SK-N-SH (cell line): ENCODE measurements at regions not wholly inside any gene's neighbourhood (a gene's known extent, or its start where the extent isn't known, plus 50 kb on each side); places are given as distances from the start of the nearest gene placed in this dataset.

ENCODE experiments used
- FOXJ3 ChIP-seq: sonication (generic); formaldehyde crosslinking; IDR thresholded peaks from 2 replicates; pipeline ENCODE4 v1.5.1; 2020; ENCODE audit warnings: mild to moderate bottlenecking, missing genetic modification reagents
- GABPA ChIP-seq: IDR thresholded peaks from 2 replicates; pipeline ENCODE4 v1.4.0; 2012; ENCODE audit warnings: low read depth, mild to moderate bottlenecking
- GATA2 ChIP-seq: sonication (generic); formaldehyde crosslinking; IDR thresholded peaks from 2 replicates; pipeline ENCODE4 v1.5.0; 2020; ENCODE audit warnings: mild to moderate bottlenecking, missing genetic modification reagents
- MAX ChIP-seq: IDR thresholded peaks from 2 replicates; pipeline ENCODE4 v1.4.0; 2012; ENCODE audit warnings: low read depth
- TAF1 ChIP-seq: IDR thresholded peaks from 2 replicates; pipeline ENCODE4 v1.6.1; 2012; ENCODE audit warnings: low read depth, mild to moderate bottlenecking, low read length, moderate library complexity, borderline replicate concordance
- USF2 ChIP-seq: fragments of 150-350 bp; IDR thresholded peaks from 2 replicates; pipeline ENCODE4 v1.6.1; 2017; ENCODE audit warnings: antibody characterized with exemption, low read length, low read depth, borderline replicate concordance
- ZBTB33 ChIP-seq: IDR thresholded peaks from 2 replicates; pipeline ENCODE4 v1.4.0; 2012; ENCODE audit warnings: low read depth, borderline replicate concordance
- TF ChIP-seq, protein P1 (sequence below): fragments of 200-600 bp; sonication (generic); IDR thresholded peaks from 2 replicates; pipeline ENCODE4 v1.6.1; 2017; ENCODE audit warnings: antibody characterized with exemption, mild to moderate bottlenecking, moderate library complexity
- TF ChIP-seq, protein P2 (sequence below): IDR thresholded peaks from 2 replicates; pipeline ENCODE4 v1.4.0; 2012; ENCODE audit warnings: low read depth, borderline replicate concordance
- TF ChIP-seq, protein P3 (sequence below): IDR thresholded peaks from 2 replicates; pipeline ENCODE4 v1.6.1; 2012; ENCODE audit warnings: mild to moderate bottlenecking, low read depth, low read length, moderate library complexity

DNA sequence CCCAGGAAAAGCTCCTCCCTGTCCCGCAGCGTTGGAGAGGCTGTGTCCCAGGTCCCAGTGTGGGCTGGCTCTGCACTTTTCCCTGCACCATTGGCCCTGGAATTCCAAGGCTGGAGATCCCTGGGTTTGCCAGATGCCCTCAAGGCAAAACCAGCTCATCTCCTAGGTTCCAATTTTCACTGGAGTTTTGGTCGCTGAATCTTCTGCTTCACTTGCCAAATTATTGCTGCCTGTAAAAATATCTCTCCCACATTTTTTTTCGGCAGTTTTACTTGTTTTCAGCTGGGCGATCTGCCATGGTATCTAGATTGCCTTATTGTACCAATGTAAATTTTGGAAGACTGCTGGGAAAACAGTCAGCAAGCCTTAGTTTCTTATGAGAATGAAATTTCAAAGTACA is 150.9 kb upstream of the ATP10A start:
- TF ChIP-seq ZBTB33 (no peak), USF2 (no peak), GATA2 (CRISPR knock-in tag) (no peak), GABPA (no peak), TAF1 (no peak), MAX (no peak), FOXJ3 (CRISPR knock-in tag) (no peak)
- TF ChIP-seq, protein P1, sequence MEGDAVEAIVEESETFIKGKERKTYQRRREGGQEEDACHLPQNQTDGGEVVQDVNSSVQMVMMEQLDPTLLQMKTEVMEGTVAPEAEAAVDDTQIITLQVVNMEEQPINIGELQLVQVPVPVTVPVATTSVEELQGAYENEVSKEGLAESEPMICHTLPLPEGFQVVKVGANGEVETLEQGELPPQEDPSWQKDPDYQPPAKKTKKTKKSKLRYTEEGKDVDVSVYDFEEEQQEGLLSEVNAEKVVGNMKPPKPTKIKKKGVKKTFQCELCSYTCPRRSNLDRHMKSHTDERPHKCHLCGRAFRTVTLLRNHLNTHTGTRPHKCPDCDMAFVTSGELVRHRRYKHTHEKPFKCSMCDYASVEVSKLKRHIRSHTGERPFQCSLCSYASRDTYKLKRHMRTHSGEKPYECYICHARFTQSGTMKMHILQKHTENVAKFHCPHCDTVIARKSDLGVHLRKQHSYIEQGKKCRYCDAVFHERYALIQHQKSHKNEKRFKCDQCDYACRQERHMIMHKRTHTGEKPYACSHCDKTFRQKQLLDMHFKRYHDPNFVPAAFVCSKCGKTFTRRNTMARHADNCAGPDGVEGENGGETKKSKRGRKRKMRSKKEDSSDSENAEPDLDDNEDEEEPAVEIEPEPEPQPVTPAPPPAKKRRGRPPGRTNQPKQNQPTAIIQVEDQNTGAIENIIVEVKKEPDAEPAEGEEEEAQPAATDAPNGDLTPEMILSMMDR = no peak
- TF ChIP-seq, protein P2, sequence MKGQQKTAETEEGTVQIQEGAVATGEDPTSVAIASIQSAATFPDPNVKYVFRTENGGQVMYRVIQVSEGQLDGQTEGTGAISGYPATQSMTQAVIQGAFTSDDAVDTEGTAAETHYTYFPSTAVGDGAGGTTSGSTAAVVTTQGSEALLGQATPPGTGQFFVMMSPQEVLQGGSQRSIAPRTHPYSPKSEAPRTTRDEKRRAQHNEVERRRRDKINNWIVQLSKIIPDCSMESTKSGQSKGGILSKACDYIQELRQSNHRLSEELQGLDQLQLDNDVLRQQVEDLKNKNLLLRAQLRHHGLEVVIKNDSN = no peak
- TF ChIP-seq, protein P3, sequence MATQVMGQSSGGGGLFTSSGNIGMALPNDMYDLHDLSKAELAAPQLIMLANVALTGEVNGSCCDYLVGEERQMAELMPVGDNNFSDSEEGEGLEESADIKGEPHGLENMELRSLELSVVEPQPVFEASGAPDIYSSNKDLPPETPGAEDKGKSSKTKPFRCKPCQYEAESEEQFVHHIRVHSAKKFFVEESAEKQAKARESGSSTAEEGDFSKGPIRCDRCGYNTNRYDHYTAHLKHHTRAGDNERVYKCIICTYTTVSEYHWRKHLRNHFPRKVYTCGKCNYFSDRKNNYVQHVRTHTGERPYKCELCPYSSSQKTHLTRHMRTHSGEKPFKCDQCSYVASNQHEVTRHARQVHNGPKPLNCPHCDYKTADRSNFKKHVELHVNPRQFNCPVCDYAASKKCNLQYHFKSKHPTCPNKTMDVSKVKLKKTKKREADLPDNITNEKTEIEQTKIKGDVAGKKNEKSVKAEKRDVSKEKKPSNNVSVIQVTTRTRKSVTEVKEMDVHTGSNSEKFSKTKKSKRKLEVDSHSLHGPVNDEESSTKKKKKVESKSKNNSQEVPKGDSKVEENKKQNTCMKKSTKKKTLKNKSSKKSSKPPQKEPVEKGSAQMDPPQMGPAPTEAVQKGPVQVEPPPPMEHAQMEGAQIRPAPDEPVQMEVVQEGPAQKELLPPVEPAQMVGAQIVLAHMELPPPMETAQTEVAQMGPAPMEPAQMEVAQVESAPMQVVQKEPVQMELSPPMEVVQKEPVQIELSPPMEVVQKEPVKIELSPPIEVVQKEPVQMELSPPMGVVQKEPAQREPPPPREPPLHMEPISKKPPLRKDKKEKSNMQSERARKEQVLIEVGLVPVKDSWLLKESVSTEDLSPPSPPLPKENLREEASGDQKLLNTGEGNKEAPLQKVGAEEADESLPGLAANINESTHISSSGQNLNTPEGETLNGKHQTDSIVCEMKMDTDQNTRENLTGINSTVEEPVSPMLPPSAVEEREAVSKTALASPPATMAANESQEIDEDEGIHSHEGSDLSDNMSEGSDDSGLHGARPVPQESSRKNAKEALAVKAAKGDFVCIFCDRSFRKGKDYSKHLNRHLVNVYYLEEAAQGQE = no peak
